Natural killer cell (primary cell): ENCODE measurements at regions not wholly inside any gene's neighbourhood (a gene's known extent, or its start where the extent isn't known, plus 50 kb on each side); places are given as distances from the start of the nearest gene placed in this dataset.

Source experiments
- ATAC-seq, 3 donors: fragments of 150-1000 bp in 2 of 3; fragments of 200-7000 bp in 1 of 3; cut with Tn5 transposase; 1 replicate in 1 of 3; 2 replicates in 2 of 3; pipeline ENCODE4 v1.10.0; 2021; ENCODE audit warnings: mild to moderate bottlenecking in 2 of 3, moderate library complexity in 2 of 3
- DNase-seq, 2 donors: peaks; one replicate each; pipeline versions ENCODE4 v3.0.0 to v3.0.0-alpha.2; 2013 to 2021; ENCODE audit warnings: mixed read lengths in 1 of 2
- H3K27ac ChIP-seq: one replicate; pipeline ENCODE4 v1.5.1; 2013; ENCODE audit warnings: mild to moderate bottlenecking, low read length
- H3K27me3 ChIP-seq: one replicate; pipeline ENCODE4 v1.6.1; 2013; ENCODE audit warnings: low read length; ENCODE audit not compliant: control insufficient read depth, insufficient read depth
- H3K36me3 ChIP-seq: one replicate; pipeline ENCODE4 v1.6.1; 2013; ENCODE audit warnings: low read length; ENCODE audit not compliant: control insufficient read depth, insufficient read depth
- H3K4me1 ChIP-seq: one replicate; pipeline ENCODE4 v1.6.1; 2013; ENCODE audit warnings: low read length; ENCODE audit not compliant: control insufficient read depth, insufficient read depth
- H3K4me3 ChIP-seq: one replicate; pipeline ENCODE4 v1.5.1; 2013; ENCODE audit warnings: low read length
- H3K9me3 ChIP-seq: one replicate; pipeline ENCODE4 v1.6.1; 2013; ENCODE audit warnings: low read length; ENCODE audit not compliant: control insufficient read depth, insufficient read depth
- H3K27ac Mint-ChIP-seq, 2 donors: one replicate each; pipeline ENCODE4 v1.8.0; 2022; ENCODE audit warnings: mild to moderate bottlenecking in 2 of 2, mixed read lengths in 2 of 2, moderate library complexity in 1 of 2
- H3K27me3 Mint-ChIP-seq, 2 donors: one replicate each; pipeline ENCODE4 v1.8.0; 2022; ENCODE audit warnings: low read depth in 2 of 2, mixed read lengths in 2 of 2
- H3K36me3 Mint-ChIP-seq: one replicate; pipeline ENCODE4 v1.8.0; 2022; ENCODE audit warnings: mixed read lengths
- H3K4me1 Mint-ChIP-seq, 2 donors: one replicate each; pipeline ENCODE4 v1.8.0; 2022; ENCODE audit warnings: mixed read lengths in 2 of 2
- H3K4me3 Mint-ChIP-seq: one replicate; pipeline ENCODE4 v1.8.0; 2022; ENCODE audit warnings: mild to moderate bottlenecking, moderate library complexity, mixed read lengths
- H3K9me3 Mint-ChIP-seq, 2 donors: one replicate each; pipeline ENCODE4 v1.8.0; 2022; ENCODE audit warnings: mixed read lengths in 2 of 2
- WGBS: methylation state at CpG from one replicate; pipeline ENCODE4 v1.1.7; 2013; ENCODE audit warnings: missing lambda C conversion rate; ENCODE audit not compliant: insufficient coverage; 5-methylcytosine and 5-hydroxymethylcytosine counted together
- intact Hi-C: fragments of 100-400 bp; cut with micrococcal nuclease; formaldehyde crosslinking; loops from one replicate; pipeline ENCODE4 v1.14.2; 2022
- TF ChIP-seq, protein P1 (sequence below): fragments of 200-600 bp; IDR thresholded peaks from one replicate; pipeline ENCODE4 v1.8.0; 2022; ENCODE audit warnings: antibody characterized with exemption

DNA sequence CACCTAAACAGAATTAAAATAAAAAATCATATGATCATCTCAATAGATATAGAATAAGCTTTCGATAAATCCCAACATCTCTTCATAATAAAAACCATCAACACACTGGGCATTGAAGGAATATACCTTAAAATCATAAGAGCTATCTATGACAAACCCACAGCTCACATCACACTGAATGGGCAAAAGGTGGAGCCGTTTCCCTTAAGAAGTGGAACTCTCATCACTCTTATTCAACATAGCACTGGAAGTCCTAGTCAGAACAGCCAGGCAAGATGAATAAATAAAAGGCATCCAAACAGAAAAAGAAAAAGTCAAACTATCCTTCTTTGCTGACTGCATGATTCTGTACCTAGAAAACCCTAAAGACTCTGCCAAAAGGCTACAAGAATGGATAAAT lies 510.3 kb downstream of the ZNF804A start:
- Mint-ChIP-seq H3K27ac (no peak overlapping the region), H3K27me3 (no peaks in the 10 kb centered on the region), H3K9me3 (peaks cover 10 to 25% of the 10 kb centered on the region in 2 donors), H3K4me1 (no peaks in the 10 kb centered on the region), H3K36me3 (peaks cover 7% of the 10 kb centered on the region), H3K4me3 (no peak overlapping the region)
- Histone ChIP-seq H3K4me1 (no peaks in the 10 kb centered on the region), H3K27me3 (no peaks in the 10 kb centered on the region), H3K27ac (no peak overlapping the region), H3K36me3 (no peaks in the 10 kb centered on the region), H3K4me3 (no peak overlapping the region), H3K9me3 (peaks cover 9% of the 10 kb centered on the region)
- WGBS = 74% methylated on average over 2 of the region's 2 CpGs
- TF ChIP-seq, protein P1, sequence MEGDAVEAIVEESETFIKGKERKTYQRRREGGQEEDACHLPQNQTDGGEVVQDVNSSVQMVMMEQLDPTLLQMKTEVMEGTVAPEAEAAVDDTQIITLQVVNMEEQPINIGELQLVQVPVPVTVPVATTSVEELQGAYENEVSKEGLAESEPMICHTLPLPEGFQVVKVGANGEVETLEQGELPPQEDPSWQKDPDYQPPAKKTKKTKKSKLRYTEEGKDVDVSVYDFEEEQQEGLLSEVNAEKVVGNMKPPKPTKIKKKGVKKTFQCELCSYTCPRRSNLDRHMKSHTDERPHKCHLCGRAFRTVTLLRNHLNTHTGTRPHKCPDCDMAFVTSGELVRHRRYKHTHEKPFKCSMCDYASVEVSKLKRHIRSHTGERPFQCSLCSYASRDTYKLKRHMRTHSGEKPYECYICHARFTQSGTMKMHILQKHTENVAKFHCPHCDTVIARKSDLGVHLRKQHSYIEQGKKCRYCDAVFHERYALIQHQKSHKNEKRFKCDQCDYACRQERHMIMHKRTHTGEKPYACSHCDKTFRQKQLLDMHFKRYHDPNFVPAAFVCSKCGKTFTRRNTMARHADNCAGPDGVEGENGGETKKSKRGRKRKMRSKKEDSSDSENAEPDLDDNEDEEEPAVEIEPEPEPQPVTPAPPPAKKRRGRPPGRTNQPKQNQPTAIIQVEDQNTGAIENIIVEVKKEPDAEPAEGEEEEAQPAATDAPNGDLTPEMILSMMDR = no peak
- ATAC-seq (no peak), DNase-seq (no peak)
- intact Hi-C loops = no loop called here

DNA sequence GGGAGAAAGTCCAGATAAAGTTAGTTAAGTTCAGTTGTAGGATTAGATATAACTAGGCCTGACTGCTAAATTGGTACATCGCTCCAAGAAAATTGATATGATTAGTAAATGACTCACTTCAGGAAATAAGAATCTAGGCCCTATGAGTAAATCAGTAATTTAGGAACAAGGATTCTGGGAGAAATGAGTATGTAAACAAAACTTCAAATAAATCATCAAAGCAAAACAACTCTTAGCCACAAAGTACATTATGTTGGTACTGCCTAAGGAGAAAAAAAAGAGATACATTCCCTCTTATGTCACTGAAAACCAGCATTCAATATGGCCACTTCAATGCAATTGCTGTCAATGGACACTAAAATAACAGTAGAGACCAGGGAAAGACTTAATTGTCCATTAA lies 529.1 kb downstream of the ZNF804A start:
- peaks cover 14 to 22% of the 10 kb centered on the region in 2 donors for H3K9me3 Mint-ChIP-seq
- ATAC-seq = no peak
- peaks cover 7% of the 10 kb centered on the region for H3K36me3 Mint-ChIP-seq
- Histone ChIP-seq H3K4me3 (no peak overlapping the region), H3K4me1 (no peaks in the 10 kb centered on the region), H3K27me3 (no peaks in the 10 kb centered on the region), H3K36me3 (no peaks in the 10 kb centered on the region), H3K27ac (no peak overlapping the region), H3K9me3 (no peaks in the 10 kb centered on the region)
- WGBS = 100% methylated on average over 1 of the region's 1 CpG
- intact Hi-C loops = no loop called here
- no peaks in the 10 kb centered on the region for H3K4me1 Mint-ChIP-seq
- DNase-seq = no peak
- no peak overlapping the region for H3K4me3 Mint-ChIP-seq
- TF ChIP-seq, protein P1 = no peak
- no peak overlapping the region for H3K27ac Mint-ChIP-seq
- no peaks in the 10 kb centered on the region for H3K27me3 Mint-ChIP-seq

DNA sequence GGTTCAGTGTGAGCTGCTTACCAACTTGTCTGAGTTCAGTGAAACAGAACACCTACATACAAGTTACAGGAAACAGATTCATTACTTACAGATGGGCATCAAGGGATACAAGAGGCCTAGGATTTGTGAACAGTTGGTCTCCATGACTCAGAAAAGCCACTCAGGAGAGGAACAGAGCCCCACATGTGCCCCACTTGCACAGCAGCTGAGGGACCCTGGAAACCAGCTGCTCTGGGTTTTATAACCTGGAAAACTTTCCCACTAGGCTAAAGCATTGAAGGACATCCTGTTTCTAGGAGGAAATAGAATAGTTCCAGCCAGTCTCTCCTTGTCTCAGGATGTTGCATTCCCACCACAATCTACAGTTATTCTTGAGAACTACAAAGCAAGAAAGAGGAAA lies 530.0 kb downstream of the ZNF804A start:
- DNase-seq = no peak
- Histone ChIP-seq H3K4me1 (no peaks in the 10 kb centered on the region), H3K27ac (no peak overlapping the region), H3K4me3 (no peak overlapping the region), H3K36me3 (no peaks in the 10 kb centered on the region), H3K27me3 (no peaks in the 10 kb centered on the region), H3K9me3 (peaks cover under 1% of the 10 kb centered on the region)
- Mint-ChIP-seq H3K9me3 (peaks cover 10 to 16% of the 10 kb centered on the region in 2 donors), H3K4me1 (no peaks in the 10 kb centered on the region), H3K27me3 (no peaks in the 10 kb centered on the region), H3K36me3 (peaks cover 7% of the 10 kb centered on the region), H3K27ac (no peak overlapping the region), H3K4me3 (no peak overlapping the region)
- TF ChIP-seq, protein P1 = no peak
- ATAC-seq = no peak
- intact Hi-C loops = no loop called here

DNA sequence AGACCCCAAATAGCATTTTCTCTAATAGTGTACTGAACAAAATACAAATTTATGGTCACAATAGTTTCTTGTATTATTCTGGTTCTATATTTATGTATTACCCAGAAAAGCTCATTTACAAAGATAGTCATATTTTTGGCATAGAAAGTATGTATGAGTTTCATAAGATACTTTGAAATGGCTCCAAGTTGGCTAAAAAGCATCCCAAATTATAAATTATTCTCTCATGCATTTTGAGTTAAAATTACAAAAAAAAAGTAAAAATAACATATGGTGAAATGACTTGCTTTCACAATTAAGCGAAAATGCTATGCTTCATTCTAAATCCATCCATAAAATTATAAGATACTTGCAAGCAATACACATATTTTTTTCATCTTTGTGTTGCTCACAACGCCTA lies 530.7 kb downstream of the ZNF804A start:
- no CpG with 5 or more reads among the region's 2 CpGs for WGBS
- Mint-ChIP-seq H3K4me1 (no peaks in the 10 kb centered on the region), H3K27me3 (no peaks in the 10 kb centered on the region), H3K9me3 (peaks cover 11 to 13% of the 10 kb centered on the region in 2 donors), H3K4me3 (no peak overlapping the region), H3K27ac (no peak overlapping the region), H3K36me3 (peaks cover 7% of the 10 kb centered on the region)
- DNase-seq = no peak
- Histone ChIP-seq H3K36me3 (no peaks in the 10 kb centered on the region), H3K27me3 (no peaks in the 10 kb centered on the region), H3K4me1 (no peaks in the 10 kb centered on the region), H3K9me3 (peaks cover 3% of the 10 kb centered on the region), H3K27ac (no peak overlapping the region), H3K4me3 (no peak overlapping the region)
- no peak for ATAC-seq
- TF ChIP-seq, protein P1 = no peak
- intact Hi-C loops = no loop called here
